T-cell (primary cell): ENCODE measurements at regions not wholly inside any gene's neighbourhood (a gene's known extent, or its start where the extent isn't known, plus 50 kb on each side); places are given as distances from the start of the nearest gene placed in this dataset.

Experiments used
- ATAC-seq, 4 experiments: fragments of 200-7000 bp in 3 of 4; fragments of 150-1000 bp in 1 of 4; cut with Tn5 transposase; replicated peaks in 1 of 4; 1 replicate in 3 of 4; 2 replicates in 1 of 4; pipeline ENCODE4 v1.10.0; 2021; ENCODE audit warnings: moderate library complexity in 3 of 4, mild to moderate bottlenecking in 2 of 4, moderate number of reproducible peaks in 1 of 4
- CTCF ChIA-PET, 2 donors: fragments of 300-600 bp; sonication (Branson Sonifier 250); formaldehyde crosslinking; loops; one replicate each; lab custom pipeline; 2022; ENCODE audit warnings: antibody characterized with exemption in 2 of 2; lab: Charles Lee
- POLR2A ChIA-PET, 2 donors: fragments of 300-600 bp; sonication (Branson Sonifier 250); formaldehyde crosslinking; loops; one replicate each; lab custom pipeline; 2022; ENCODE audit warnings: antibody characterized with exemption in 2 of 2; lab: Charles Lee
- DNase-seq, 35 experiments: peaks; one replicate each; pipeline versions ENCODE4 v3.0.0 to v3.0.0-alpha.2; 2013 to 2023
- H3K27ac ChIP-seq: one replicate; pipeline ENCODE4 v1.5.1; 2013; ENCODE audit warnings: low read length
- H3K27me3 ChIP-seq, 2 experiments: replicated peaks in 1 of 2; 1 replicate in 1 of 2; 2 replicates in 1 of 2; pipeline versions ENCODE4 v1.6.1 to v1.7.0; 2013; ENCODE audit warnings: low read length in 1 of 2, mixed read lengths in 1 of 2; ENCODE audit not compliant: control insufficient read depth in 2 of 2, insufficient read depth in 2 of 2; ENCODE audit errors: extremely low read depth in 1 of 2
- H3K36me3 ChIP-seq, 2 donors: 1 replicate in 1 of 2; 2 replicates in 1 of 2; pipeline versions ENCODE4 v1.6.1 to v1.7.0; 2013; ENCODE audit warnings: low read length in 1 of 2; ENCODE audit not compliant: control insufficient read depth in 2 of 2, insufficient read depth in 1 of 2; ENCODE audit errors: extremely low read depth in 1 of 2
- H3K4me1 ChIP-seq, 2 experiments: 1 replicate in 1 of 2; 2 replicates in 1 of 2; pipeline versions ENCODE4 v1.6.1 to v1.7.0; 2013; ENCODE audit warnings: low read length in 2 of 2, mixed read lengths in 1 of 2; ENCODE audit not compliant: insufficient read depth in 2 of 2, control insufficient read depth in 1 of 2; ENCODE audit errors: extremely low read depth in 1 of 2
- H3K4me3 ChIP-seq, 2 donors: 1 replicate in 1 of 2; 2 replicates in 1 of 2; pipeline versions ENCODE4 v1.5.1 to v1.7.0; 2013; ENCODE audit warnings: mild to moderate bottlenecking in 2 of 2, low read length in 1 of 2, moderate library complexity in 1 of 2; ENCODE audit not compliant: control insufficient read depth in 1 of 2; ENCODE audit errors: extremely low read depth in 1 of 2
- H3K9me3 ChIP-seq: 2 replicates; pipeline ENCODE4 v1.7.0; 2013
- H3K27ac Mint-ChIP-seq, 2 donors: one replicate each; pipeline ENCODE4 v1.8.0; 2020 to 2021; ENCODE audit warnings: mild to moderate bottlenecking in 2 of 2, mixed read lengths in 2 of 2
- H3K27me3 Mint-ChIP-seq, 2 donors: one replicate each; pipeline ENCODE4 v1.8.0; 2021 to 2022; ENCODE audit warnings: mixed read lengths in 2 of 2
- H3K36me3 Mint-ChIP-seq: one replicate; pipeline ENCODE4 v1.8.0; 2021; ENCODE audit warnings: mixed read lengths
- H3K4me1 Mint-ChIP-seq, 3 donors: one replicate each; pipeline ENCODE4 v1.8.0; 2020 to 2022; ENCODE audit warnings: mixed read lengths in 3 of 3, mild to moderate bottlenecking in 1 of 3
- H3K4me3 Mint-ChIP-seq, 3 donors: one replicate each; pipeline ENCODE4 v1.8.0; 2020 to 2022; ENCODE audit warnings: mild to moderate bottlenecking in 3 of 3, mixed read lengths in 3 of 3, moderate library complexity in 3 of 3
- H3K9me3 Mint-ChIP-seq, 3 donors: one replicate each; pipeline ENCODE4 v1.8.0; 2020 to 2022; ENCODE audit warnings: mixed read lengths in 3 of 3
- WGBS: methylation state at CpG from one replicate; pipeline ENCODE4 v1.1.5; 2013; ENCODE audit warnings: missing lambda C conversion rate; ENCODE audit not compliant: insufficient coverage; 5-methylcytosine and 5-hydroxymethylcytosine counted together

GRCh38 chr7:110129159-110129558 is 961.8 kb upstream of the LRRN3 start:
- no peaks in the 10 kb centered on the region for H3K4me1 Mint-ChIP-seq
- POLR2A ChIA-PET, result no interaction called here
- H3K27me3 ChIP-seq, result no peaks in the 10 kb centered on the region

GRCh38 chr7:110130669-110131068 is 960.3 kb upstream of the LRRN3 start:
- DNase-seq, result no peak
- POLR2A ChIA-PET, result no interaction called here
- no peaks in the 10 kb centered on the region for H3K36me3 Mint-ChIP-seq
- no peaks in the 10 kb centered on the region for H3K9me3 ChIP-seq
- H3K27me3 Mint-ChIP-seq, result no peaks in the 10 kb centered on the region
- no peak overlapping the region for H3K27ac Mint-ChIP-seq
- no peaks in the 10 kb centered on the region for H3K4me1 Mint-ChIP-seq
- no peak for ATAC-seq
- H3K4me1 ChIP-seq, result no peaks in the 10 kb centered on the region
- H3K9me3 Mint-ChIP-seq, result peaks cover 0 to 2% (median 1%) of the 10 kb centered on the region in 3 donors
- H3K4me3 Mint-ChIP-seq, result no peak overlapping the region
- CTCF ChIA-PET, result no interaction called here
- no peak overlapping the region for H3K4me3 ChIP-seq
- H3K27ac ChIP-seq, result no peak overlapping the region
- no CpG with 5 or more reads among the region's 2 CpGs for WGBS
- H3K27me3 ChIP-seq, result no peaks in the 10 kb centered on the region
- H3K36me3 ChIP-seq, result no peaks in the 10 kb centered on the region

More at GRCh38 chr7:110129159-110129558, 961.8 kb upstream of the LRRN3 start:
- no peak overlapping the region for H3K27ac ChIP-seq
- H3K4me1 ChIP-seq, result no peaks in the 10 kb centered on the region
- H3K27me3 Mint-ChIP-seq, result no peaks in the 10 kb centered on the region
- H3K9me3 ChIP-seq, result no peaks in the 10 kb centered on the region
- peaks cover 0 to 15% (median 2%) of the 10 kb centered on the region in 3 donors for H3K9me3 Mint-ChIP-seq
- no peaks in the 10 kb centered on the region for H3K36me3 Mint-ChIP-seq
- CTCF ChIA-PET, result no interaction called here
- H3K27ac Mint-ChIP-seq, result no peak overlapping the region
- H3K4me3 Mint-ChIP-seq, result no peak overlapping the region
- ATAC-seq (no peak), DNase-seq (no peak)
- no peak overlapping the region for H3K4me3 ChIP-seq
- H3K36me3 ChIP-seq, result no peaks in the 10 kb centered on the region

- H3K36me3 Mint-ChIP-seq, result no peaks in the 10 kb centered on the region
- H3K4me1 Mint-ChIP-seq, result no peaks in the 10 kb centered on the region
- H3K27ac Mint-ChIP-seq, result no peak overlapping the region
- ChIA-PET CTCF (no interaction called here), POLR2A (no interaction called here)
- no peaks in the 10 kb centered on the region for H3K27me3 Mint-ChIP-seq
- Histone ChIP-seq H3K27me3 (no peaks in the 10 kb centered on the region), H3K4me3 (no peak overlapping the region), H3K4me1 (no peaks in the 10 kb centered on the region), H3K27ac (no peak overlapping the region), H3K36me3 (no peaks in the 10 kb centered on the region), H3K9me3 (no peaks in the 10 kb centered on the region)
- peaks cover 0 to 2% (median 0%) of the 10 kb centered on the region in 3 donors for H3K9me3 Mint-ChIP-seq
- ATAC-seq (no peak), DNase-seq (no peak)
- no peak overlapping the region for H3K4me3 Mint-ChIP-seq
Measured at GRCh38 chr7:110131344-110131743, 959.6 kb upstream of the LRRN3 start.

- H3K9me3 Mint-ChIP-seq, result peaks cover 0 to 5% (median 0%) of the 10 kb centered on the region in 3 donors
- Histone ChIP-seq H3K4me3 (no peak overlapping the region), H3K27ac (no peak overlapping the region), H3K36me3 (no peaks in the 10 kb centered on the region), H3K9me3 (no peaks in the 10 kb centered on the region), H3K27me3 (no peaks in the 10 kb centered on the region), H3K4me1 (no peaks in the 10 kb centered on the region)
- DNase-seq (no peak), ATAC-seq (no peak)
- CTCF ChIA-PET, result interaction anchor here in 1 of 2 donors (0.6 kb wide), 1 partner anchor 1985 kb away, joined by 3 read pairs; no protein-coding TSS in a partner anchor
- no peaks in the 10 kb centered on the region for H3K36me3 Mint-ChIP-seq
- H3K27me3 Mint-ChIP-seq, result peaks cover 0 to 3% of the 10 kb centered on the region in 2 donors
- no peak overlapping the region for H3K4me3 Mint-ChIP-seq
- POLR2A ChIA-PET, result no interaction called here
- H3K4me1 Mint-ChIP-seq, result no peaks in the 10 kb centered on the region
- H3K27ac Mint-ChIP-seq, result no peak overlapping the region
Measured at GRCh38 chr7:110139056-110139455, 951.9 kb upstream of the LRRN3 start.

- no peaks in the 10 kb centered on the region for H3K36me3 Mint-ChIP-seq
- peaks cover 0 to 3% of the 10 kb centered on the region in 2 donors for H3K27me3 Mint-ChIP-seq
- H3K4me1 ChIP-seq, result no peaks in the 10 kb centered on the region
- POLR2A ChIA-PET, result no interaction called here
- no peak overlapping the region for H3K27ac Mint-ChIP-seq
- no peaks in the 10 kb centered on the region for H3K27me3 ChIP-seq
- no peak overlapping the region for H3K4me3 Mint-ChIP-seq
- H3K36me3 ChIP-seq, result no peaks in the 10 kb centered on the region
- CTCF ChIA-PET, result no interaction called here
- no peaks in the 10 kb centered on the region for H3K9me3 ChIP-seq
- ATAC-seq (no peak), DNase-seq (no peak)
- peaks cover 0 to 5% (median 0%) of the 10 kb centered on the region in 3 donors for H3K9me3 Mint-ChIP-seq
- 80% methylated on average over 1 of the region's 1 CpG for WGBS
- H3K27ac ChIP-seq, result no peak overlapping the region
- H3K4me1 Mint-ChIP-seq, result no peaks in the 10 kb centered on the region
- no peak overlapping the region for H3K4me3 ChIP-seq
Measured at GRCh38 chr7:110142939-110143526, 947.9 kb upstream of the LRRN3 start.

- no peak overlapping the region for H3K4me3 ChIP-seq
- no peak for ATAC-seq
- H3K27ac Mint-ChIP-seq, result no peak overlapping the region
- H3K27me3 ChIP-seq, result no peaks in the 10 kb centered on the region
- no peaks in the 10 kb centered on the region for H3K36me3 ChIP-seq
- H3K27ac ChIP-seq, result no peak overlapping the region
- ChIA-PET CTCF (no interaction called here), POLR2A (no interaction called here)
- H3K9me3 Mint-ChIP-seq, result no peaks in the 10 kb centered on the region
- H3K9me3 ChIP-seq, result no peaks in the 10 kb centered on the region
- no peak overlapping the region for H3K4me3 Mint-ChIP-seq
- no peak for DNase-seq
- no peaks in the 10 kb centered on the region for H3K4me1 ChIP-seq
- WGBS, result no CpG with 5 or more reads among the region's 1 CpG
- no peaks in the 10 kb centered on the region for H3K4me1 Mint-ChIP-seq
- no peaks in the 10 kb centered on the region for H3K36me3 Mint-ChIP-seq
- H3K27me3 Mint-ChIP-seq, result peaks cover 0 to under 1% of the 10 kb centered on the region in 2 donors
Measured at GRCh38 chr7:110144599-110144998, 946.3 kb upstream of the LRRN3 start.

- WGBS, result 86% methylated on average over 6 of the region's 6 CpGs
Measured at GRCh38 chr7:110148054-110148453, 942.9 kb upstream of the LRRN3 start.

More at GRCh38 chr7:110148054-110148453, 942.9 kb upstream of the LRRN3 start:
- no peak overlapping the region for H3K4me3 Mint-ChIP-seq
- H3K27me3 Mint-ChIP-seq, result peaks cover 0 to 6% of the 10 kb centered on the region in 2 donors
- no peak for ATAC-seq
- POLR2A ChIA-PET, result no interaction called here
- H3K27ac ChIP-seq, result no peak overlapping the region
- H3K27me3 ChIP-seq, result no peaks in the 10 kb centered on the region
- DNase-seq, result no peak
- no peaks in the 10 kb centered on the region for H3K9me3 Mint-ChIP-seq
- no peak overlapping the region for H3K4me3 ChIP-seq
- CTCF ChIA-PET, result interaction anchor here in 1 of 2 donors (0.5 kb wide), 1 partner anchor 35 kb away, joined by 3 read pairs; no protein-coding TSS in a partner anchor
- no peaks in the 10 kb centered on the region for H3K4me1 ChIP-seq
- H3K4me1 Mint-ChIP-seq, result no peaks in the 10 kb centered on the region
- H3K9me3 ChIP-seq, result no peaks in the 10 kb centered on the region
- H3K27ac Mint-ChIP-seq, result no peak overlapping the region
- H3K36me3 Mint-ChIP-seq, result no peaks in the 10 kb centered on the region
- H3K36me3 ChIP-seq, result no peaks in the 10 kb centered on the region
